Ecto neural progenitor cell (in vitro differentiated cells): ENCODE measurements at regions not wholly inside any gene's neighbourhood (a gene's known extent, or its start where the extent isn't known, plus 50 kb on each side); places are given as distances from the start of the nearest gene placed in this dataset.
"Not testable (repeated sequence)": the region's sequence is repeated elsewhere in the genome, so short reads cannot be mapped to it uniquely, and the experiment has no call there.

Experiments used
- DNase-seq: peaks from one replicate; pipeline ENCODE4 v3.0.0-alpha.2; 2018; ENCODE audit warnings: low spot score

- DNase-seq: no peak
Observed at GRCh38 chr5:118193194-118193905, 795.0 kb downstream of the DTWD2 start.

- DNase-seq: no peak
Observed at GRCh38 chr5:118185018-118185417, 803.3 kb downstream of the DTWD2 start.

GRCh38 chr5:118176146-118176545 lies 812.2 kb downstream of the DTWD2 start:
- DNase-seq: no peak

GRCh38 chr5:118174671-118175070 lies 813.7 kb downstream of the DTWD2 start:
- DNase-seq: no peak

GRCh38 chr5:118173340-118173739 lies 815.0 kb downstream of the DTWD2 start:
- DNase-seq: no peak

GRCh38 chr5:118165619-118166018 lies 822.7 kb downstream of the DTWD2 start:
- DNase-seq: no peak

- DNase-seq: no peak
Observed at GRCh38 chr5:118156181-118156580, 832.2 kb downstream of the DTWD2 start.

- no peak for DNase-seq
Observed at GRCh38 chr5:118146824-118147223, 841.5 kb downstream of the DTWD2 start.

GRCh38 chr5:118144540-118144939 lies 843.8 kb downstream of the DTWD2 start:
- DNase-seq: no peak

GRCh38 chr5:118139361-118139760 lies 849.0 kb downstream of the DTWD2 start:
- DNase-seq: no peak

GRCh38 chr5:118126159-118126558 lies 862.2 kb downstream of the DTWD2 start:
- no peak for DNase-seq

- DNase-seq: no peak
Observed at GRCh38 chr5:118125687-118126086, 862.7 kb downstream of the DTWD2 start.

GRCh38 chr5:118121258-118121657 lies 867.1 kb downstream of the DTWD2 start:
- DNase-seq: no peak

GRCh38 chr5:118115791-118116190 lies 872.6 kb downstream of the DTWD2 start:
- no peak for DNase-seq

- DNase-seq: no peak
Observed at GRCh38 chr5:118111956-118112355, 876.4 kb downstream of the DTWD2 start.

GRCh38 chr5:118107246-118107645 lies 881.1 kb downstream of the DTWD2 start:
- not testable (repeated sequence) for DNase-seq

GRCh38 chr5:118098716-118099115 lies 889.6 kb downstream of the DTWD2 start:
- DNase-seq: no peak

- DNase-seq: no peak
Observed at GRCh38 chr5:118095115-118095514, 893.2 kb downstream of the DTWD2 start.

- no peak for DNase-seq
Observed at GRCh38 chr5:118088448-118088847, 899.9 kb downstream of the DTWD2 start.

- no peak for DNase-seq
Observed at GRCh38 chr5:118076490-118076889, 911.9 kb downstream of the DTWD2 start.

- DNase-seq: no peak
Observed at GRCh38 chr5:118070041-118070440, 918.3 kb downstream of the DTWD2 start.

- no peak for DNase-seq
Observed at GRCh38 chr5:118069452-118069851, 918.9 kb downstream of the DTWD2 start.

GRCh38 chr5:118068886-118069285 lies 919.5 kb downstream of the DTWD2 start:
- no peak for DNase-seq

- not testable (repeated sequence) for DNase-seq
Observed at GRCh38 chr5:118063836-118064235, 924.5 kb downstream of the DTWD2 start.
